Urinary bladder (tissue), 3 donors: ENCODE measurements at regions not wholly inside any gene's neighbourhood (a gene's known extent, or its start where the extent isn't known, plus 50 kb on each side); places are given as distances from the start of the nearest gene placed in this dataset.

Experiments used
- DNase-seq: peaks from one replicate; pipeline ENCODE4 v3.0.0-alpha.2; 2015; ENCODE audit errors: extremely low spot score
- H3K27ac ChIP-seq: one replicate; pipeline ENCODE4 v1.5.1; 2013; ENCODE audit warnings: low read depth, mild to moderate bottlenecking, moderate library complexity
- H3K36me3 ChIP-seq: one replicate; pipeline ENCODE4 v1.6.1; 2013; ENCODE audit warnings: mild to moderate bottlenecking, moderate library complexity; ENCODE audit not compliant: insufficient read depth
- H3K4me1 ChIP-seq: one replicate; pipeline ENCODE4 v1.6.1; 2013; ENCODE audit warnings: mild to moderate bottlenecking, moderate library complexity; ENCODE audit not compliant: insufficient read depth
- H3K4me3 ChIP-seq: one replicate; pipeline ENCODE4 v1.5.1; 2013; ENCODE audit warnings: low read depth, low read length
- WGBS: extraction: QIAGEN DNeasy Blood & Tissue Kit; methylation state at CpG from one replicate; pipeline ENCODE4 v1.1.7; 2013; 5-methylcytosine and 5-hydroxymethylcytosine counted together
- donor health status: healthy with polysubstance abuse.
- donor health status: healthy.

GRCh38 chr6:67221226-67221625 is 1413.9 kb upstream of the ADGRB3 start:
- DNase-seq, result no peak
- Histone ChIP-seq H3K27ac (no peak overlapping the region), H3K4me1 (no peaks in the 10 kb centered on the region), H3K4me3 (no peak overlapping the region), H3K36me3 (no peaks in the 10 kb centered on the region)
- 91% methylated on average over 3 of the region's 3 CpGs for WGBS

- DNase-seq, result no peak
- H3K4me1 ChIP-seq, result no peaks in the 10 kb centered on the region
- WGBS, result 95% methylated on average over 2 of the region's 2 CpGs
- no peak overlapping the region for H3K4me3 ChIP-seq
- no peak overlapping the region for H3K27ac ChIP-seq
- no peaks in the 10 kb centered on the region for H3K36me3 ChIP-seq
These were observed 1415.7 kb upstream of the ADGRB3 start for GRCh38 chr6:67219346-67219745.

GRCh38 chr6:67212584-67212983 is 1422.5 kb upstream of the ADGRB3 start:
- no peak overlapping the region for H3K4me3 ChIP-seq
- H3K27ac ChIP-seq, result no peak overlapping the region
- no peak for DNase-seq
- no peaks in the 10 kb centered on the region for H3K4me1 ChIP-seq
- no peaks in the 10 kb centered on the region for H3K36me3 ChIP-seq

GRCh38 chr6:67210450-67210849 is 1424.6 kb upstream of the ADGRB3 start:
- 75% methylated on average over 1 of the region's 1 CpG for WGBS
- DNase-seq, result no peak
- Histone ChIP-seq H3K4me1 (no peaks in the 10 kb centered on the region), H3K36me3 (no peaks in the 10 kb centered on the region), H3K27ac (no peak overlapping the region), H3K4me3 (no peak overlapping the region)

- Histone ChIP-seq H3K4me3 (no peak overlapping the region), H3K36me3 (no peaks in the 10 kb centered on the region), H3K4me1 (no peaks in the 10 kb centered on the region), H3K27ac (no peak overlapping the region)
- WGBS, result 96% methylated on average over 13 of the region's 13 CpGs
- DNase-seq, result no peak
These were observed 1433.5 kb upstream of the ADGRB3 start for GRCh38 chr6:67201563-67201962.

GRCh38 chr6:67200626-67201403 is 1434.3 kb upstream of the ADGRB3 start:
- no peak overlapping the region for H3K4me3 ChIP-seq
- no peaks in the 10 kb centered on the region for H3K4me1 ChIP-seq
- no peak overlapping the region for H3K27ac ChIP-seq
- no peaks in the 10 kb centered on the region for H3K36me3 ChIP-seq
- DNase-seq, result no peak
- 90% methylated on average over 7 of the region's 7 CpGs for WGBS

GRCh38 chr6:67199425-67199824 is 1435.7 kb upstream of the ADGRB3 start:
- no peak overlapping the region for H3K27ac ChIP-seq
- H3K4me1 ChIP-seq, result no peaks in the 10 kb centered on the region
- WGBS, result 79% methylated on average over 6 of the region's 6 CpGs
- no peak overlapping the region for H3K4me3 ChIP-seq
- no peak for DNase-seq
- no peaks in the 10 kb centered on the region for H3K36me3 ChIP-seq

GRCh38 chr6:67190733-67191132 is 1444.3 kb upstream of the ADGRB3 start:
- no peaks in the 10 kb centered on the region for H3K36me3 ChIP-seq
- H3K4me1 ChIP-seq, result no peaks in the 10 kb centered on the region
- H3K4me3 ChIP-seq, result no peak overlapping the region
- DNase-seq, result no peak
- no peak overlapping the region for H3K27ac ChIP-seq

- 77% methylated on average over 1 of the region's 1 CpG for WGBS
- no peak overlapping the region for H3K4me3 ChIP-seq
- DNase-seq, result no peak
These were observed 1450.7 kb upstream of the ADGRB3 start for GRCh38 chr6:67184405-67184804.

GRCh38 chr6:67175101-67175500 is 1460.0 kb upstream of the ADGRB3 start:
- Histone ChIP-seq H3K27ac (no peak overlapping the region), H3K36me3 (no peaks in the 10 kb centered on the region), H3K4me1 (no peaks in the 10 kb centered on the region), H3K4me3 (no peak overlapping the region)
- DNase-seq, result no peak
- WGBS, result 29% methylated on average over 1 of the region's 1 CpG

More at GRCh38 chr6:67184405-67184804, 1450.7 kb upstream of the ADGRB3 start:
- Histone ChIP-seq H3K27ac (no peak overlapping the region), H3K4me1 (no peaks in the 10 kb centered on the region), H3K36me3 (no peaks in the 10 kb centered on the region)

- Histone ChIP-seq H3K36me3 (no peaks in the 10 kb centered on the region), H3K27ac (no peak overlapping the region), H3K4me1 (no peaks in the 10 kb centered on the region), H3K4me3 (no peak overlapping the region)
- 87% methylated on average over 1 of the region's 1 CpG for WGBS
- DNase-seq, result no peak
These were observed 1458.6 kb upstream of the EYS start for GRCh38 chr6:67165606-67166005.

- whole genome bisulfite sequencing, result 62% methylated on average over 1 of the region's 1 CpG
- no peak overlapping the region for H3K4me3 ChIP-seq
These were observed 1453.8 kb upstream of the EYS start for GRCh38 chr6:67160820-67161219.

GRCh38 chr6:67141005-67141404 is 1434.0 kb upstream of the EYS start:
- Histone ChIP-seq H3K27ac (no peak overlapping the region), H3K4me3 (no peak overlapping the region), H3K4me1 (no peaks in the 10 kb centered on the region), H3K36me3 (no peaks in the 10 kb centered on the region)
- DNase-seq, result no peak
- WGBS, result 87% methylated on average over 4 of the region's 4 CpGs

More at GRCh38 chr6:67160820-67161219, 1453.8 kb upstream of the EYS start:
- H3K4me1 ChIP-seq, result no peaks in the 10 kb centered on the region
- DNase-seq, result no peak
- H3K36me3 ChIP-seq, result no peaks in the 10 kb centered on the region
- H3K27ac ChIP-seq, result no peak overlapping the region

GRCh38 chr6:67133973-67134372 is 1426.9 kb upstream of the EYS start:
- no peak for DNase-seq
- Histone ChIP-seq H3K36me3 (no peaks in the 10 kb centered on the region), H3K4me1 (no peaks in the 10 kb centered on the region), H3K4me3 (no peak overlapping the region), H3K27ac (no peak overlapping the region)
- WGBS, result 93% methylated on average over 5 of the region's 5 CpGs

GRCh38 chr6:67131827-67132226 is 1424.8 kb upstream of the EYS start:
- no peaks in the 10 kb centered on the region for H3K36me3 ChIP-seq
- H3K27ac ChIP-seq, result no peak overlapping the region
- no peaks in the 10 kb centered on the region for H3K4me1 ChIP-seq
- H3K4me3 ChIP-seq, result no peak overlapping the region
- WGBS, result 74% methylated on average over 2 of the region's 2 CpGs
- DNase-seq, result no peak
